HG02588 (cell line): ENCODE measurements at regions not wholly inside any gene's neighbourhood (a gene's known extent, or its start where the extent isn't known, plus 50 kb on each side); places are given as distances from the start of the nearest gene placed in this dataset.

Experiments used
- ATAC-seq: cut with Tn5 transposase; IDR thresholded peaks from one replicate; pipeline ENCODE4 v1.9.1; 2021; ENCODE audit warnings: mild to moderate bottlenecking, moderate library complexity; ENCODE audit not compliant: unreplicated experiment

DNA sequence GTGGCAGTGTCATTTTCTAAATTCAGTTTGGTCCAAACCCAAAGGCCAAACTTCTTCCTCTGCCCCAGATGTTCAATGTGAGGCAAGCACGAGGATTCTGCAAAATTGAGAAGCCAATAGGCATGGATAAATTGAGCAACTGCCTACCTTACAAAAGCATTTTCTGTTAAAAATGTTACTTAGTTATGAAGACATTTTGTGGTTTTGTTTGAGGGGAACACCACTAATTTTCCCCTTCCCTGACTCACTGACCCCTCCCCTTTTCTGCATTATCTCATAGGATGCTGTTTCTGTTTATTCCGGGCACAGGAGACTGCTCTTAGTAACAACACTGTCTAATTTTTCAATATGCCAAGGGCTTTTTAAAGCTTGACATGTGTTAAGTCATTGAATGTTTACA is 462.8 kb downstream of the INSC start:
- ATAC-seq: no peak

DNA sequence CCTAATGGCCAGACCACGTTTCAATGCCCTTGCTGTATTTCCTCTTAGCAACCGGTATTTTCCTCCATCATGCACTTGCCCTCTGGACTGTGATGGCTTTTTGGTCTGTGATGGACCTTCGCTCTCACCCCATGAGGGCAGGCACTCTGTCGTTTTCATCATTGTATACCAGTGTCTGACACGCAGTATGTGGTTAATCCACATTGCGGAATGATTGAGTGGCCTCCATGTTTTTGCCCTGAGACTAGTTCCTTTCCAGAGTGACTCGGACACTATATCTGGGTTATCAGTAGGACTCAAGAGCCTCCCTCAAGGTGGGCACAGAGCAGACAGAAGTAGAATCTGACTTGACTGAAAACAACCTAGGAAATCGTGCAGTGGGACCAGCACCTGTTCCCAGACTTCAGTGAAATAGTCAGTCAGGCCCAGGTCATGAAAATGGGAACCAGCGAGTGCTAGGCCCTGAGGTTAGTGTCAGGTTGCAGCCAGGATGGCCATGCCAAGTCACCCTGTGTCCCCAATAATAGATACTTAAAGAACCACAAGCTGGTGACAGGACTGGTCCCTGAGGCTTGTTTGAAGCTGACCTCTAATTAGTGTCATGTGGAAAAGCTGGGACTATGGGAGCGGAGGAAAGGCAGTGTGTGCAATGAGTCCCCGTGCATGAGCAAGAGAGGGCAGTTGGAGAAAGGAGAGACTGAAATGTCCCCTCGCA is 464.7 kb downstream of the INSC start:
- ATAC-seq: no peak

DNA sequence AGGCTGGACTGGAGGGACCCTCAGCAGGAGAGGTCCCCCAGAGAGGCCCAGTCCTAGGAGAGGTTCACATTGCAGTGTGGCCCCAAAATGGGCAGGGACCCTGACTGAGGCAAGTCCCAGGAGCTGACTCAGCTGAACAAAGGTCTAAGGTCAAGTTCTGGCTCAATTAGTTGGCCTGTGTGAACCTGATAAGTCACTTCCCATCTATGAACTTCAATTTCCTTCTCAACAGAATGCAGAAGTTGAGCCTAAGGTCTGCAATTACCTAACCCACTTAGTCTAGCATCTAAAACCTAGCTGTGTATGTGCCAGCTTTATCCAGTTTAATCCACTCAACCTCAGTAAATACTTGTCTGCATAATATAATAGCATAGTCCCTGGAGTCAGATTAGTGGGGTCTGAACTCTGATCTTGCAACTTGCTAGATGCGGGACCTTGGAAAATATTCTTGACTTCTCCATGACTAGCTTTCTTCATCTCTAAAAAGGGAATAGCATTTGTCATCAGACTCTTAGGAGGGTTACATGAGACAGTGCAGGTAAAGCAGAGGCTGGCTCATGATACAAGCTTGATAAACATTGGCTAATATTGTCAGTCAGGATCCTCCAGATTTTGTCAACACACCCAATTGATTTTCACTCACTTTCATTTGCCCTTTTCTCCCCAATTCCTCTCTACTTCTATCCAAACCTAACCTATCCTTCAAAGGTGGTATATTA is 465.5 kb downstream of the INSC start:
- ATAC-seq: no peak

DNA sequence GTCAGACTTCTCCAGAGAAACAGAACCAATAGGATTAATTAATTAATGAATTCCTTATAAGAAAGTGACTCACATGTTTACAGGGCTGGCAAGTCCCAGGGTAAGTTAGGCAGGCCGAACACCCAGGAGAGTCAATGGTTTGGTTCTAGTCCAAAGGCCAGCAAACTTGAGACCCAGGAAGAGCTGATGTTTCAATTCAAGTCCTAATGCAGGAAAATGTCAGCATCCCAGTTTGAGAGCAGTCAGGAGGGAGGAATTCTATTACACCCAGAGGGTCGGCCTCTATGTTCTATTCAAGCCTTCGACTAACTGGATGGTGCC is 466.0 kb downstream of the INSC start:
- ATAC-seq: no peak

DNA sequence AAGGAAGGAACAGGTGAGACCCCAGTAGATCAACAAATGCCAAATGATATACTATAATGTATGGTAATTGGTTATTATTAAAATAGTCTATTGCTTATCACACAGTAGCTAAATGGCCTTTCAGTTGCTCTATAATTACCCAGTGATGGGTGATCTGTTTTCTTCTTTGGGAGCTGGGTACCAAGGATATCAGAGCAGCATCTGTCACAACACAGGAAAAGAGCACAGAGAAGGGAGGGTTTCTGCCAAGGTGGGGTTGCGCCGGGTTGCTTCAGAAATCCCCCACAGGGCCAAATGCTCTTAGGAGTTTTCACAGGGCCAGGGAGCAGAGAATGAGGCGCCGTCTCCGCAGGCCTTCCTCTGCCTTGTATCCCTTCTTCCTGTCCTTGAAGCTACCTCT is 469.4 kb downstream of the INSC start:
- ATAC-seq: no peak

DNA sequence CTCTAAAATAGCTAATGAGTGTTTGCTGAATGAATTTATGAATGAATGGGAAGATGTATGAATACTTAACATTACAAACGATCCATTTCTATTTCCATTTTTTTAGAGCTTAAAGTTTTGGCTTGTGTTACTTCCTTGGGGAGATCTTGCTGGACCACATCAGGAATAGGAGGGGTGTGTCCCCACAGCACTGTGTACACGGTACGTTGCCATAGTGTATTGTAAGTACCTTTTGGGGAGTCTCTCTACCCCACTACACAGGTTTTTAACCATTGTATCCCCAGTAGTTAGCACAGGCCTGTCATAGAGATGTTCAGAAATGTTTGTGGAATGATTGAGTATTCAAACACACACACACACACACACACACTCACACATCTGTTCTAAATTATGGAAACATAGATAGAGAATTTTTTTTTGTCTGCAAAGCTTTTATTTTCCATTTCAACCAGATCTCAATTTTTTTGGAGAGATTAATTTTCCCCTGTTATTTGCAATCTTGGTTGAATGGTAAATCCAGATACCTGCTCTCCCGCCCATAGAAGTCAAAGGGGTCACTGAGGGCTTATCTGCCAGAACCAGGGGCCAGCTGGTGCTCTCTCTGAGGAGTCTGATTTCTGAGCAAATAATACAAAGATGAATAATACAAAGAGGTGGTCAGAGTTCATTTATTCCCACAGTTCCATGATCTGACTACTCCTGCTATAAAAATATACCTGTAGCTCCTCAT is 471.0 kb downstream of the INSC start:
- no peak for ATAC-seq

DNA sequence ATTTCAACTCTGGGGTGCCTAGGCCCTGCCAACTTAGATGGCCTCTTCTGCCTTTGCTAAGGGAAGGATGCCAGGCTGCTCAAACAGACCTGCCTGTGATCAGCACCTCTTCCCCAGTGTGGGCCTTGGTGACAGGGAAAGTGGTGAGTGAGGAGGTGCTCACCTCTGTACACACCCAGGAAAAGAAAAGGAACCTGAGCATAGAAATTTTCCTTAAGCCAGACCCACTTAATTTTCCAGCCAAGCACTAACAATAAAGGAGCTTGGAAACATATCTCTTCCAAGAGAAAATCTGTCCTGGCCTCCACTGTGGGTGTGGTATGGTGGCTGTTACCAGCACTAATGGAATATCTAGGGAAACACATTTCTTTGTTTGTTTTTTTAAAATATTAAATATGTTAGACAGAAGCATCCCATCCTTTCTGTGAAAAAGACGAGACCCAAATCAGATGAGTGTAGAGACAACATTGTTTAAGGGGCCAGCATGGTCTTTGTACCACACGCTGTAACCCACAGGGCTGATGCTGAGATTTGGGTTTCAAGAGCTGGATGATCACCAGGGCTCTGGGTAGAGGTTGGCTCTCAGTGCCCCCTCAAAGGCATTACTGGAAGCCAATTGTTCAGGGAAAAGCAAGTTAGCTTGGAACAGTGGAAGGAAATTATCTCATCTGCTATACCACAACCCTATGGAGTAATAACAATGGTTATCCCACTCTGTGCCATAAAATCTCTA is 472.2 kb downstream of the INSC start:
- no peak for ATAC-seq

DNA sequence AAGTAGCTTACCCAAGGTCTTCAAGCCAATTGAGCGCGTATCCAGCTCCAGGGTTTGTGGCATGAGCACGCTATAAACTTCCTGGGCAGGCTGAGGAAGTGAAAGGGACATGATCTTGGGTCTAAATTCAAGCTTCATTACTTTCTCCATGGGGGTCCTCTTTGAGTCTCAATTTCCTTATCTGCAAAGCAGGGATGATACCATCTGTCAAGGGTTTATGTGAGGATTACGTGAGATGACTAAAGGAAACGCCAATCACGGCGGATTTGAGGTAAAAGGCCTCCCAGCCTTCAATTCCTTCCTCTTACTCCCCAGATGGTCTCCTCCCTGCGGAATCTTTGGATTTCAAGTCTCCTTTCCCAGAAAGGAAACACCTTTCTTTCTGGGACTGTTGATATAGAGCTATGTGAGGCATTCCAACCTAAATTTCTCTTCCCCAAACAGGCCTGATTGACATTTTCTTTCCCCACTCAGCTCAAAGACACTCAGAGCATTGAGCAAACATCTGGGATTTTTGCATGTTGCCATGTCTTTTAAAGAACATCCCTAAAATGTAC is 474.4 kb downstream of the INSC start:
- no peak for ATAC-seq

DNA sequence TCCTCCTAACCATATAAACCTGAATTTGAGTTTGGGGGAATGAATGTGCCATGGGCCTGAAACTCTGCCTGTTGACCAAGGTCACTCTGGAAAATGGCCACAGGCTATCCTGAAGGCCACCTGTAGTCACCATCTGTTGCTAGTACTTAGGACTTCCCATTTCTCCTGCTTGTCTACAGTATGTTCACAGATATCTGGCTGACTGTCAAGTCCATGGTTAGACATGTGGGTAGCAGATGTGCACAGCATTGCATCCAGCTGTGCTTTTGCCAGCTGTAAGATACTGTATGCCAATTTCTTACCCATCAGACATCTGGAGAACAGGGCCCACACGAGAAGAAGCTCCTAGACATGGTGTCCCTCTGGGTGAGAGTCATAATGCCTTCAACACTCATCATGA is 475.4 kb downstream of the INSC start:
- ATAC-seq: no peak

DNA sequence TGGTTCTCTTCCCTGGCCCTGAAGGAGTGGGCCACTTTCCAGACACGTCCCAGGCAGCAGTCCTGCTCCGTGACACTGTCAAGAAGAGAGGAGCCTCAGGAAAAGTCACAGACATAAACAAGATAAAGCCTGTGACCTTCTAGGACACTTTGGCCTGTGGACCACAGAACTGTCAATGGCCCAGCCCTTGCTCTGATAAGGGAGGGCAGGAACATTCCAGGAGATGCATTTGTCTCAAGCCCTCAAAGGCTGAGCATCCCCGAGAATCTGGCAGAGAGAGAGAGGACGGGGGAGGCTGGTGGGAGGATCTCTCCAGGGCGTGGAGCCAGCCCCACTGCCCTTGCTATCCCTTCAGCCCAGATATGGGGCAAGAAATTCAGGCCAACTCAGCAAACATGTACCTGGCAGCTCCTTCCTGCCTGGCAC is 476.4 kb downstream of the INSC start:
- ATAC-seq: no peak

DNA sequence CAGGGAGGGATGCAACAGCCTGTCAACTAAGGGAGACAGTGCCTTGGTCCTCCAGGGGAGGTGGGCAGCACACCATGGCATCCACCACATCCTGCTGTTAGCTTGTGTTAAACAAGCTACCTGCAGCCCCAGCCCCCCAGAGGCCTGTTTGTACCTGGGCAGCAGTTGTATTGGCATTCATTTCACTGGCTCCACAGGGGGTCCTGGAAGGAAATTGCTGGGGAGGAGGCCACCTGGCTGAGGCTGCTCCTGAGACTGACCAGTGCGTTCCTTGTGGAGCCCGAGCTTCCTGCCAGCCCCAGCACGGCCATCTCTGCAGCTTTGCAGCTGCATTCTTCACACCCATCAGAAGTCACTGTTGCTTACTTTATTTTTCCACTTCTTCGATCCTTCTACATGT is 479.9 kb downstream of the INSC start:
- no peak for ATAC-seq

DNA sequence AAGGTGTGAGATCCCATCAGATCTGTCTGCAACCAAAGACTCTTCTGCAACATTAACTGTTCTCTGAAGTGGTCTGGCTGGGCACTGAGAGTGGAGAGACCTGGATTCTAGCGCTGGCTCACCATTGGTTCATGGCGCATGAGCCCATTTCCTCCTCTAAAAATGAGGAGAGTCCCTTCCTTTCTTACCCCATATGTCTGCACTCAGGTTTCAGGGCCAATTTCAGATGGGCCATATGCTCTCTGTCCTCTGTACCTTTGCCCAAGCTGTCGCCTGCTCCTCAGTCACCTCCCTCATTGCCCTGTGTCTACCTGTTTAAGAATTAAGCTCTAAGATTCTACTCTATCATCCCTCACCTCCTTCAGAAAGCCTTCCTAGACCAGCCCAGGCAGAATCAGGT is 484.7 kb downstream of the INSC start:
- ATAC-seq: no peak

DNA sequence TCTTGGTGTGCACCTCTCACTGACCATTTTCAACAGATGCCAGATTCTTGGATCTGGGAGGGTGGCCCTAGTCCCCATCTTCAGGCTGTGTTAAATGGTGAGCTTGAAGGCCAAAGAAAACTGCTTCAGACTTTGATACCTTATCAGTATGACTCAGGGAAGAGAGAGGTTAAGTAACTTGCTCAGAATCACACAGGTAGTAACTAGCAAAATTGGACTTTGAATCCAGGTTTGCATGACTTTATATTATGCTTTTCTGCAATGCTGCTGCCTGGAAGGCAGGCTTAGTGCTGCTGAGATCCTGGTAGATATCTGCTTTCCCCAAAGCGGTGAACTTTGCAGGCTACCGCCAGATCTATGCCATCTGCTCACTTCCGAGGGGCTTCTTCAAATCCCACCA is 487.3 kb downstream of the INSC start:
- no peak for ATAC-seq

DNA sequence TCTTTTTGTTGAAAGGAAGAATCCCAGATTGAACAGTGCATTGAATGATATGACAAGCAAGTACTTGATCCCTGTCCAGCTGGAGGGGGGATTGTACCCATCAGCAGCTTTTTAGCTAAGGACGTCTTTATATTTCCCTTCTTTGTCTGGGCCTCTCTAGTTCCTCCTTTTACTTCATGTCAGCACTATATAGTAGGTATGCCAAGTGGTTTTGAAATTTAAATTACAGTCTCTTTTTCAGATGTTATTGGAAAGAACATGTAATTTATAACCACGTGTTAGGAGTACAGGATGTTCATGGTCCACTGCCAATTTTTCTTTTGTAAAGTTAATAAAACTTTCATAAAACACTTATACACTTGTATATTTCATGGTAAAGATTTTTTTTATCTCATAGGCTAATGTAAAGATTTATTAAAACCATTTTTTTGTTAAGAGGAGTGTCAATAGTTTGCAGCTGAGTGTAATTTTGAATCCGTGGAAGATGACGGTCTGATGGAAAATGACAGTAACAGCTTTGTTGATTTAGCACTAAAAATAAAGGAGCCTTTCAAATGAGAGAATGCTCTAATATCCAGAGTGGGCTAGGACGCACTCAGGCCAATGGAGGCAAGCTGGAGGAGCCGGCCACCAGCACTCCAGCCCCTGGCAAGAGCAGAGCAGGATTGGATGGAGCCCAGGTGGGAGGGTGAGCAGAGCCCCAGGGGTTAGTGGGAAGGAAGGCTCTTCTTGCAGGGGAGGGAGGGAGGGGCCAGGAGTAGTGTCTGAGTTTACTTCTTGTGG is 488.3 kb downstream of the INSC start:
- no peak for ATAC-seq

DNA sequence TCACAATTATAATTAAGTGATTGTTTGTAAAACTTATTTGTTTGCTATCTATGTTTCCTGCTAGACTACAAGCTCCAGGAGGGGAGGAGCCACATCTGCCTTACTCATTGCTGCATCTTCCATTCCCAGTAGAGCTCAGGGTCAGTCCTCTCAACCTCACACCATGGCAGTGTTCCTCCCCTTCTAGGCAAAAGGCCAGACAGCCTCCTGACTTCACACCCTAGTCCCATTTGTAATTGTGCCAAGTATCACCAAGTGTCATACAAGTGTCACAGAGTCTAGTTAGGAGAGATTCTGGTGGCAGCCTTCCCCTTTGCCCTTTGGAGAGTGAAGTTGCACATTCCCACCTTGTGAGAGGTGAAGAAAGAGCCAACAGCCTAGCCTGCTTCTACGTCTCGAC is 490.4 kb downstream of the INSC start:
- no peak for ATAC-seq

DNA sequence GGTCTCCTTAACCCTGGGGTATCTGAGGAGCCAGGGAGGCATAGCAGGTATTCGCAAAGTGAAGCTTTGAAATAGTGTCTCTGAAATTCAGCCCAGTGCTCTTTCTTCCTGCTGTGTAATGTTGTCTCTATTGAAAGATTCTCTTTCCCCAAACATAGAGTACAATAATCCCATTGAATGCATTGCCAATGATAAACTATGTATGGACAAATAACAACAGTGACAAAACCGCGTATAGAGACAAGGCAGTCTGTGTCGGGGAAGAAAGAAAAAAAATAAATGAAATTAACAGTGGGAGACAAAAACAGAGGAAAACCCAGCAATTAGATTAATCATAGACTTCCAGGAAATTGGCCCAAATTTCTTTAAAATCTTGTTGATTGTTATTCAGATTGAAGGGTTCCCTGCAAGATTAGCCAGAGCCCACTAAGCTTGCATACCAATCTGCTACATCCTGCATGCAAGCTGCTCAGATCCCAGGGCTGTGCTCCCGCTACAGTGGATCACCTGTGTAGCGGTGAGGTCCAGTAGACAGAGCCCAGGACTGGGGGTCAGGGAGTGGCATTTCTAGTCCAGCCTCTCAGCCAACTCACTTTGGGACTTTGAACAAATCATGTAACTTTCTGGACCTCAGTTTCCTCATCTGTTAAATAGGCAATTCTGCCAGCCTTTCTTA is 492.8 kb downstream of the INSC start:
- ATAC-seq: no peak

DNA sequence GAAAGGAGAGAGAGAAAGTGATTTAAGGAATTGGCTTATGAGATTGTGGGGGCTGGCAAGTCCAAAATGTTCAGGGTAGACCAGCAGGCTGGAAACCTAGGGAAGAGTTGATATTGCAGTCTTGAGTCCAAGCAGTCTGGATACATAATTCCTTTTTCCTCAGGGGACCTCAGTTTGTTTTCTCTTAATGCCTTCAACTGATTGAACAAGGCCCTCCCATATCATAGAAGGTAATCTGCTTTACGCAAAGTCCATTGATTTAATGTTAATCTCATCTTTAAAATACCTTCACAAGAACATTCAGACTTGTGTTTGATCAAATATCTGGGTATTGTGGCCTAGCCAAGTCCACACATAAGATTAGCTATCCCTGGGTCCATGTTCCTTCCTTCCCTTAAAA is 494.7 kb downstream of the INSC start:
- no peak for ATAC-seq

DNA sequence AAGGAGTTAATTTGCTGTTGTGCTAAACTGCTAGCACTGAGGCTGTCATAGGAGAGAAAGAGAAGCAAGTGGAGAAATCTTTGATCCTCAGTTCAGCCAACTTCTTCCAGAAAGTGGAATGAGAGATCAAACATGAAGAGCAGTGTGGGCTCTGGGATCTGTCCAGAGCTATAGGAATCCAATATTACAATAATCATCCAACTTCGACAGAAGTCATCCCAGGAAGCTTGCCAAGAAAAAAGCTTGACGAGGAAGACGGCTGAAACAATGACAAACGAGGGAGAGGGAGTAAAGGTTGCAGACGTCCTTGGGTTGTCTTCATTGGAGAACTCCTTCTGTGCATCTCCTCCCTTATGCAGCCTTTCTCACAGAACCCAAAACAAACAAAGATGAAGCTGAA is 496.2 kb downstream of the INSC start:
- ATAC-seq: no peak

DNA sequence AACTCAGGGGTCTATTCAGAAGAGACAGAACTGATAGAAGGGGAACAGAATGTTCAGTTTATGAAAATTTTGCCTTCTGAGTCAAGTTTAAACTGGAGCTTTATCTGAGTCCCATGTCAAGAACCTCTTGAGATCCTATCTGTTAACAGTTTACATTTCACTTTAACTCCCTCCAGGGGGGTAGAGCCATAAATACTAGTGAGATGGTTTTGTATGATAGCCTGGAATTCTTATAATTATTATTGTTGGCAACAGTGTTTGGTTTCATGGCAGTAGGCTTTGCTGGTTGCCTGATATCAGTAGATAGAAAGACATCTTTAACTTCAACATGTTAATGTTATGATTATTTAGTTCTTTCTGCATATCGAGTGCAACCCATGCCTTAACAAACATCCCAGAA is 498.5 kb downstream of the INSC start:
- ATAC-seq: no peak

DNA sequence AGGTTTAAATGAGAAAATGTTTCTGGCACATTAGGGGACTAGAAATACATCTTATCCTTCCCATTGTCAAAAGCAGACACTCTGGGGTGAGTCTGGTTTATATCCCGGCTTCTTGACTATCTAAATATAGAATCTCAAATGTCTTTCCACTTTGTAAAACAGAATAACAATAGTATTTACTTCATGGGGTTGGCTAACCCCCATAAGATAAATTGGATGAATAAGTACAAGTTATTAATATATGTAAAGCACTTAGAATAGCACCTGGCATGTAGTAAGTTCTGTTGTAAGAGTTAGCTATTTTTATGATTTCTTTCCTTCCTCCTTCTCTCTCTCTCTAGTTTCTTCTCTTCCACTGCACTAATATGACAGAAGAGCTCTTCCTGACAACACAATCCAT is 499.1 kb downstream of the INSC start:
- ATAC-seq: no peak
